Stomach (tissue), 4 donors: ENCODE measurements at regions not wholly inside any gene's neighbourhood (a gene's known extent, or its start where the extent isn't known, plus 50 kb on each side); places are given as distances from the start of the nearest gene placed in this dataset.
"Not testable (repeated sequence)": the region's sequence is repeated elsewhere in the genome, so short reads cannot be mapped to it uniquely, and the experiment has no call there.

Experiments
- CTCF ChIP-seq, 7 experiments: fragments of 450-650 bp in 4 of 7; fragments of 200-600 bp in 3 of 7; sonication (generic) in 3 of 7; IDR thresholded peaks; one replicate each; pipeline ENCODE4 v1.5.1; 2016 to 2019; ENCODE audit warnings: antibody characterized with exemption in 7 of 7, control low read depth in 2 of 7, mild to moderate bottlenecking in 1 of 7
- POLR2A ChIP-seq, 4 donors: fragments of 450-650 bp; IDR thresholded peaks; one replicate each; pipeline ENCODE4 v1.6.1; 2016; ENCODE audit warnings: antibody characterized with exemption in 4 of 4, control low read depth in 2 of 4, mild to moderate bottlenecking in 1 of 4, moderate library complexity in 1 of 4
- POLR2AphosphoS5 ChIP-seq, 3 donors: sonication (generic); formaldehyde crosslinking; IDR thresholded peaks; one replicate each; pipeline ENCODE4 v1.6.1; 2016; ENCODE audit warnings: antibody characterized with exemption in 3 of 3

- TF ChIP-seq CTCF, POLR2AphosphoS5, POLR2A (IDR thresholded peaks at IDR 0.05): not testable (repeated sequence)
Measured at GRCh38 chr7:76829233-76829632, 202.2 kb upstream of the POMZP3 start.
